Choroid plexus epithelial cell (primary cell): ENCODE measurements at regions not wholly inside any gene's neighbourhood (a gene's known extent, or its start where the extent isn't known, plus 50 kb on each side); places are given as distances from the start of the nearest gene placed in this dataset.

Source experiments
- DNase-seq: peaks from one replicate; pipeline ENCODE4 v3.0.0-alpha.2; 2010; ENCODE audit warnings: low read depth
- H3K4me3 ChIP-seq: 2 replicates; pipeline ENCODE4 v1.5.1; 2011; ENCODE audit warnings: low read depth, mild to moderate bottlenecking, control low read depth, low read length, moderate library complexity
- TF ChIP-seq, protein P1 (sequence below): conservative IDR thresholded peaks from 2 replicates; pipeline ENCODE4 v1.5.1; 2011; ENCODE audit warnings: low read depth, mild to moderate bottlenecking, control low read depth, inconsistent platforms, low read length, moderate library complexity

DNA sequence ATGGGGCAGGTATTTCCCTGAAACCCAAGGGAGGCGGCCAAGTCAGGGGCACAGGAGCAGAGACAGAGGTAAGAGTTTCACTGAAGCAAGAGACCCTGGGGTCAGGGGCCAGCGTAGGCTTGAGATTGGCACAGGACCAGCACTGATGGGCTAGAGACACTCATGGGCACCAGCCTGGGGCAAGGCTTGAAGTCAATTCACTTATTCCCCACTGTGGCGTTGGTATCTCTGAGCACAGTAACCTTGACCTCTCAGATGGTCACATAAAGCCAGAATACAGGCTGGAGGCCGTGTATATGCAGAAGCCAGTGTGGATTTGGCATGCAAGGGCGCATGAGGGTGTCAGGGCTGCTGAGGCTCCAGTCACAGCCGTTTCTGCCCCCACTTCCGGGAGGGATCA, 173.5 kb upstream of the GPR12 start:
- TF ChIP-seq, protein P1, sequence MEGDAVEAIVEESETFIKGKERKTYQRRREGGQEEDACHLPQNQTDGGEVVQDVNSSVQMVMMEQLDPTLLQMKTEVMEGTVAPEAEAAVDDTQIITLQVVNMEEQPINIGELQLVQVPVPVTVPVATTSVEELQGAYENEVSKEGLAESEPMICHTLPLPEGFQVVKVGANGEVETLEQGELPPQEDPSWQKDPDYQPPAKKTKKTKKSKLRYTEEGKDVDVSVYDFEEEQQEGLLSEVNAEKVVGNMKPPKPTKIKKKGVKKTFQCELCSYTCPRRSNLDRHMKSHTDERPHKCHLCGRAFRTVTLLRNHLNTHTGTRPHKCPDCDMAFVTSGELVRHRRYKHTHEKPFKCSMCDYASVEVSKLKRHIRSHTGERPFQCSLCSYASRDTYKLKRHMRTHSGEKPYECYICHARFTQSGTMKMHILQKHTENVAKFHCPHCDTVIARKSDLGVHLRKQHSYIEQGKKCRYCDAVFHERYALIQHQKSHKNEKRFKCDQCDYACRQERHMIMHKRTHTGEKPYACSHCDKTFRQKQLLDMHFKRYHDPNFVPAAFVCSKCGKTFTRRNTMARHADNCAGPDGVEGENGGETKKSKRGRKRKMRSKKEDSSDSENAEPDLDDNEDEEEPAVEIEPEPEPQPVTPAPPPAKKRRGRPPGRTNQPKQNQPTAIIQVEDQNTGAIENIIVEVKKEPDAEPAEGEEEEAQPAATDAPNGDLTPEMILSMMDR: no peak
- no peak for DNase-seq
- H3K4me3 ChIP-seq: no peak overlapping the region

DNA sequence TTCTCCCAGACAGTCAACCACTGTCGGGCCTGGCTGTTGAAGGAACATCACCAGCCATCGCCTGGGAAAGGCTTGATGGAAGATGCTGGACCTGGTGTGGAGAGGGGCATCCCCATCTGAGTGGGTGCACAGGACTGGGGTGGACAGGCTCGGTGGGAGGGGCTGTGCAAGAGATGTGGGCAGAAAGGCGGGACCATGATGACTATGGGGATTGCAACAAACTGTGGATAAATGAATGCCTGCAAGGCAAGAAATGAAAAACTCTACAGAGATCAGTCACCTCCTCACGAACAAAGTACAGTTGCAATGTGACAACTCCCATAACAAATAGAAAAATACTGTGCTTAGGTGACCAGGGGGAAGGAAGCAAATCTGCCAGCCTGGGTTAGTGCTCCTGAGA, 171.9 kb upstream of the GPR12 start:
- no peak overlapping the region for H3K4me3 ChIP-seq
- TF ChIP-seq, protein P1: no peak
- DNase-seq: no peak

DNA sequence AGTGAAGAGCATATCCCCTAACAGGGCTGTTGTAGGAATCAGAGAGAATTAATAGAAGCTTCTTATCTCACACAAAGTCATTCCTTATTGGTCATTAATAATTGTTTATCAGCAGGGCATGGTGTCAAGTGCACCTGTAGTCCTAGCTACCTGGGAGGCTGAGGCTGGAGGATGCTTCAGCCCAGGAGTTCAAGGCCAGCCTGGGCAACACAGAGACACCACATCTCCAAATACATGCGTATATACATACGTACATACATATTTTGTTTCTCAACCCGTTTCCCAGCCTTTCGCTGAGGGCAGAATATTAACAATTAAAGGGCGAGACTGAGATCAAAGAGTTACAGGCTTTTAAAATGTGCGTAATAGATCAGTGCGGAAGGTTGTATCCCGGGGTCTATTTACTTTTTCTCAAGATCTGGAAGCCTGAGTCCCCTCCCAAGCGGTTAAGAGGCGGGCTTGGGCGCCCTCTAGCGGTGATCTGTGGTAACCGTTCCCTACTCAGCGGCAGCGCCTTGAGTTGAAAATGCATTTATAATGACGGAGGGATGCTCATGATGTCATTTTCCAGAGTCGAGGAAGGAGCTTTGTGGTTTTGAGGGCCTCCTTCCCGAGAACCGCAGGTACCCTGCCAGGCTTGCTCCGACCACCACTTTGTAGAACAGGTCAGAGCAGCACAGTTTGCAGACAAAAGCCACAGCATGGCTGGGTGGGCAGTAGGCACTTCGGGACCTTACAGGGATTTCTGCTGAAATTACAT, 169.6 kb upstream of the GPR12 start:
- H3K4me3 ChIP-seq: no peak overlapping the region
- DNase-seq: peak; percentile 73
- TF ChIP-seq, protein P1: peak; percentile 93

DNA sequence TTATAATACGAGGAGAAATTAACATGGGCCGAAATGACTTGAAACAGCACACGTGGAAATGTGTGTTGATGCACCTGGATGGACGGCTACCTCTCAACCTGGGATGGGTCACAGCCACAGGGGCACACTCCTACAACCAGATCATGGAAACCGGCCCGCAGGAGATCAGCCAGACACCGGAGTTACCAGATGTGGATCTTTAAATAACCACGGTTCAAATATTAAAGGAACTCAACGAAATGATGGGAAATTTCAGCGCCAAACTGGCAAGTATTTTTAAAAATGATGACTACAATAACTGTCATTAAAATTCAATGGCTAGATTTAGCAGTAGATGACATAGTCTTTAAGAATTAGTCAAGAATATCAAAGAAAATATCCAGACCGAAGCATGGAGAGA, 166.9 kb upstream of the GPR12 start:
- H3K4me3 ChIP-seq: no peak overlapping the region
- DNase-seq: no peak
- TF ChIP-seq, protein P1: no peak

DNA sequence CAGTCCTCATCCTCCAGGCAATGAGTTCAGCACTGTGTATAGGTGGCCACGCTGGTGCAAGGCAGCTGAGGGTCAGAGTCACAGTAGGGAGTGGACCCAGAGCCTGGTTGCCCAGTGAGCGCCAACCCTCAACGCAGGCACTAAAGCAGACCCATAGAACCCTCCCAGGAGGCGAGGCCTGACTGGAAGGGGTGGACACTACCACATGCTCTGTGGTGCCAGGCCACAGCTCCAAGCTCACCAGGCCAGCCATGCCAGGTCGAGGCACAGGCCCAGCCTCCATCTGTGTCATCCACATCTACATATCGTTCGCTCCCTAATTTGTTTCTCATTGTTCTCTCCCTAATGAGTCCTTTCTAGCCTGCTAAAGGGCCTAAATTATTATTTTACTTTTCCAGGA, 165.8 kb upstream of the GPR12 start:
- DNase-seq: no peak
- TF ChIP-seq, protein P1: no peak
- no peak overlapping the region for H3K4me3 ChIP-seq

DNA sequence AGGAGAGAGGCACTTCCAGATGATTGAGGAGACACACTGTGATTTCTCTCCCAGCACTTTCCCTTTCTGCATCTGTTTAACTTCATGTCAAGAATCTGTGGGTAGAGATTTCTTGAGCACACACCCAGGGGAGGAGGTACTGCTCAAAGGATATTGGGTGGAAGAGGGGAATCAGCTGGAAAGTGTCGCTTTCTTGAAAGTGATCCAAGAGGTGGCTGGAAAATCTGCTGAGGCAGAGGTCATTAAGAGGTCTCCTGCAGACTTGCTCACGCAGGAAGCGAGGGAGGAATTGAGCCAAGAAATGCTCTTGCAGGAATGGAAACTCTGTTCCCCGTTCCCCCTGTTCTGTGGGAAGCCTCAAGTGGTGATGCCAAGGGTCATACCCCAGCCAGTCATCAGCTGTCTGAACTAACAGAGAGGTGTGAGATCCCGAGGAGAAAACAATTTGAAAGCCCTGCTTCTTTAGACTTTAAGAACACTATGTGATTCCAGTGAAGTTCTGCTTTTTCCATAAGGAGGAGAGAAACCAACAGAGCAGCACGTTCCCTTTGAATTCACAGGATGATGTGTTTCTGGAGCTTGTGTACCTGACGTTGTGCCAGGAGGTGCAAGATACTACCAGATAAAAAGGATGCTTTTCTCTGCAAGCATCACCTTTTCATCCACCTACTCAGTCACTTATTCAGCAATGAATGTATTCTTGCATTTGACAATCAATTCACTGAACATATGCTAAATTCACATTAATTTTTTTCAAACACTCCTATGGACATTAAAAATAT, 163.4 kb upstream of the GPR12 start:
- TF ChIP-seq, protein P1: no peak
- peak; percentile 86 for DNase-seq
- H3K4me3 ChIP-seq: no peak overlapping the region

DNA sequence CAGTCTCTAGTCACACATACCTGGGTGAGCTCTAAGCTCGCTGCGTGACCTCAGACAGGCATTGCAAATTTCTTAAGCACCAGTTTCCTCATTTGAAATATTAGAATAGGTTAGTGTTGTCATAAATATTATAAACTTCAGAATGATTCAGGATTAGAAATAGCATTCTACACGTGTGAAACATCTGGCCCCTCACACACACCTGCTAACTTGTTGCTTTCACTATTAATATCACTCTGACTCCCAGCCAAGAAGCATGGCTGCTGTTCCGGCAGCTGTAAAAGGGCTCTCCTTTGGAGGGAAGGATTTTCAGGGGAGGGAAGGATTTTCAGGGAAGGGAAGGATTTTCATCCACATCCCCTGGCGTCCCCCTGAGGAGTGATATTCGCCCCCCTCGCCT, 161.3 kb upstream of the GPR12 start:
- no peak for DNase-seq
- TF ChIP-seq, protein P1: no peak
- no peak overlapping the region for H3K4me3 ChIP-seq
